Progenitor cell of endocrine pancreas (in vitro differentiated cells): ENCODE measurements at regions not wholly inside any gene's neighbourhood (a gene's known extent, or its start where the extent isn't known, plus 50 kb on each side); places are given as distances from the start of the nearest gene placed in this dataset.
A peak's percentile ranks its signal among the peaks of the same experiment; 100 is the strongest.

Source experiments
- DNase-seq: peaks from one replicate; pipeline ENCODE4 v3.0.0; 2021; ENCODE audit warnings: low spot score; ENCODE audit not compliant: unreplicated experiment
- H3K27ac Mint-ChIP-seq: 2 replicates; pipeline ENCODE4 v1.8.0; 2021; ENCODE audit warnings: mild to moderate bottlenecking, moderate library complexity, mixed read lengths
- H3K27me3 Mint-ChIP-seq: 2 replicates; pipeline ENCODE4 v1.8.0; 2021; ENCODE audit warnings: mixed read lengths
- H3K36me3 Mint-ChIP-seq: 2 replicates; pipeline ENCODE4 v1.8.0; 2022; ENCODE audit warnings: mixed read lengths; ENCODE audit not compliant: insufficient read depth
- H3K4me1 Mint-ChIP-seq: 2 replicates; pipeline ENCODE4 v1.8.0; 2021; ENCODE audit warnings: low read depth, mixed read lengths
- H3K4me3 Mint-ChIP-seq: 2 replicates; pipeline ENCODE4 v1.8.0; 2021; ENCODE audit warnings: low read depth, mild to moderate bottlenecking, moderate library complexity, mixed read lengths
- H3K9me3 Mint-ChIP-seq: 2 replicates; pipeline ENCODE4 v1.8.0; 2021; ENCODE audit warnings: low read depth, mixed read lengths
- CTCF ChIP-seq: fragments of 200-600 bp; sonication (generic); IDR thresholded peaks from one replicate; pipeline ENCODE4 v1.5.0; 2021; ENCODE audit warnings: antibody characterized with exemption, mild to moderate bottlenecking; ENCODE audit not compliant: unreplicated experiment

DNA sequence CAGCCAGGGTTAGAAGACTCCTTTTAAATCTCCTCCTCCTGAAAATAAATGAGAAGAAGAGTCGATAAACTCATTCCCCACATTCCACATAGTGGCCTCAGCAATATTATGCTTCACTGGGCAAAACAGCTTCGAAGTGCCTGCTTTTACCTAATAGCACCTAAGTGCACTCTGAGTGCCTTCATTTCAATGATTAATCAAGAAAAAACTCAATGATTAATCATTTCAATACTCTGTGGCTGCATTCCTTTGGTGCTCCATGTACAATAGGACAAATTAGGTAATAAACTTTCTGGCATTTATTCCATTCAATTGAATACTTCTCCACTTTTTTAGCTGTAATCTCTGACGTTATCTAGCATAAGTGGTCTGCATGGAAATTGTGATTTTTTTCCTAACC lies 174.6 kb downstream of the CCDC71L start:
- no peak for TF ChIP-seq CTCF
- H3K4me3 Mint-ChIP-seq, result no peak overlapping the region
- H3K36me3 Mint-ChIP-seq, result peaks cover 1% of the 10 kb centered on the region
- DNase-seq, result no peak
- H3K4me1 Mint-ChIP-seq, result peaks cover 10% of the 10 kb centered on the region
- peak overlapping the region; percentile 26 for H3K27ac Mint-ChIP-seq
- no peaks in the 10 kb centered on the region for H3K27me3 Mint-ChIP-seq
- peaks cover 3% of the 10 kb centered on the region for H3K9me3 Mint-ChIP-seq

DNA sequence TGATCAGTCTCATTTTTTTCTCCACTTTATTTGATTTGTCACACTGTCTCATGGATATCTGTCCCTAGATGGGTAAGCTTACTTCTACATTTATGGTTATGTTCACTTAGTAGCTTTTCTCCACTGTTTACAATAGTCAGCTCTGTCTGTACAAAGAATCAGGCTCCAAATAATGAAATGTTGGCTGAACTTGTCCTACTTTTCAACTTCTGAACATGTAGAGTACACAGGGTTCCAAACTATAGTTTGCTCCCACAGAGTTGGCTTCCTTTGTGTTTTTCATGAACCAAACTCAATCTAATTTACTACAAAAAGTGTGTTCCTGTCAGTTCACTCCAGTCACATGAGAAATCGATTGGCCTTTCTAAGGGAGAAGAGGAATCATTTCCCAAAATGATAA lies 175.0 kb downstream of the CCDC71L start:
- TF ChIP-seq CTCF, result no peak
- no peak overlapping the region for H3K4me3 Mint-ChIP-seq
- H3K4me1 Mint-ChIP-seq, result peaks cover 11% of the 10 kb centered on the region
- H3K27me3 Mint-ChIP-seq, result no peaks in the 10 kb centered on the region
- peaks cover 3% of the 10 kb centered on the region for H3K9me3 Mint-ChIP-seq
- peak overlapping the region; percentile 26 for H3K27ac Mint-ChIP-seq
- peaks cover 1% of the 10 kb centered on the region for H3K36me3 Mint-ChIP-seq
- no peak for DNase-seq

DNA sequence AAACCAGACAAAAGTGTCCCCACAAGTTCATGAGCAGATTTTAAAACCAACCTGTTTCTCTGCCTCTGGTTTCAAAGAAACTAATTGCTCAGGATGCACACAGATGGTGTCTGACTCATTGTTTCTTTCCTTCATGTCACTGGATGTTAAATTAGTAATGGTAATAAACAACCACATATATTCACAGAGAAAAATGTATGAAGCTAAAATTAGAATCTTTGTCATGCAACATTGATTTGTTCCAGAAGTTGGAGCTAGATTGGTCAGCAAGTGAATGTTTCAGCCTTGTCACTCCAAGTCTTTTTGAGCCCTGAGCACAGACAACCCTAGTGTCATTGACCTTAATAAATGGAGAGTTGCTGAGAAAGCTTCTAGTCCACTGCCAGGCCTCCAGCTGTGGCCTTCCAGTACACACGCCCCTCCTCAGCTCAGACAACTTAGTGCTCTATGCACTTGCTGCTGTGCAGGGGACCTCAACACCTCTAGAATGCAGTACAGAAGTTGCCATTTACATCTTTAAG lies 175.9 kb downstream of the CCDC71L start:
- DNase-seq, result no peak
- Mint-ChIP-seq H3K9me3 (peaks cover 3% of the 10 kb centered on the region), H3K4me3 (no peak overlapping the region), H3K27me3 (no peaks in the 10 kb centered on the region), H3K36me3 (peaks cover 1% of the 10 kb centered on the region), H3K4me1 (peaks cover 11% of the 10 kb centered on the region), H3K27ac (no peak overlapping the region)
- no peak for TF ChIP-seq CTCF

DNA sequence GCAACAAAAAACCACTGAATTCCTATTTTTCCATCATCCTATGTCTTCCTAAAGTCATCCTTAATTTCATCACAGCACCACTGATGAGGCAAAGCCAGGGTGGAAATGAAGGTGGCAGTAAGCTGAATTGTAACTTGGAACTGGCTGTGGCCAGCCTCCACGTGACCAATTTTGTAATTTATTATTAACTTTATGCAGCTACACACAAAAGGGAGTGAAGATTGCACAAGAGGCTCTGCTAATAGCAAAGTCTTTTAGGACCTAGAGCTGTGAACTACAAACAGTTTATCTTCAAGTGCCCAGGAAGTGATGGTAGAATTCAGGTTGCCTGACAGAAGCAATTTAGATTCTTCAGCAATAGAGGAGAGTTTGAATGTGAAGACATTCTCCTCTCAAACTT lies 176.4 kb downstream of the CCDC71L start:
- H3K4me1 Mint-ChIP-seq, result peaks cover 11% of the 10 kb centered on the region
- peaks cover 3% of the 10 kb centered on the region for H3K9me3 Mint-ChIP-seq
- no peak for DNase-seq
- H3K36me3 Mint-ChIP-seq, result peaks cover 1% of the 10 kb centered on the region
- no peak overlapping the region for H3K27ac Mint-ChIP-seq
- no peak overlapping the region for H3K4me3 Mint-ChIP-seq
- H3K27me3 Mint-ChIP-seq, result no peaks in the 10 kb centered on the region
- no peak for TF ChIP-seq CTCF

DNA sequence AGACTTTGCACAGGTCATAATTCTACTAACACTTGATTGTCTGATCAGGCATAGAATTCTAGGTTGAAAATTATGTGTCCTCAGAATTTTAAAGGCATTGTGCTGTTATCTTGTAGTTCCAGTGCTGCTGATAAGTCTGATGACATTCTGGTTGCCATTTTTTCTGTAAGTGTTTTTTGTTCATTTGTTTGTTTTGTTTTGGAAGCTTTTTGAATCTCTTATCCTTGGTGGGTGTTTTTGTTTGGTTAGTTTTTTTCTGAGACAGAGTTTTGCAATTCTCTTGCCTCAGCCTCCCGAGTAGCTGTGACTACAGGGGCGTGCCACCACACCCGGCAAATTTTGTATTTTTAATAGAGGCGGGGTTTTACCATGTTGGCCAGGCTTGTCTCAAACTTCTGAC lies 178.9 kb downstream of the CCDC71L start:
- H3K9me3 Mint-ChIP-seq, result peaks cover 3% of the 10 kb centered on the region
- no peak for TF ChIP-seq CTCF
- no peak overlapping the region for H3K4me3 Mint-ChIP-seq
- DNase-seq, result no peak
- no peaks in the 10 kb centered on the region for H3K27me3 Mint-ChIP-seq
- H3K27ac Mint-ChIP-seq, result no peak overlapping the region
- peaks cover 11% of the 10 kb centered on the region for H3K4me1 Mint-ChIP-seq
- H3K36me3 Mint-ChIP-seq, result peaks cover 1% of the 10 kb centered on the region
